HepG2 (cell line): ENCODE measurements at regions not wholly inside any gene's neighbourhood (a gene's known extent, or its start where the extent isn't known, plus 50 kb on each side); places are given as distances from the start of the nearest gene placed in this dataset.

Experiments used
- ATAC-seq: fragments of 200-7000 bp; cut with Tn5 transposase; 3 replicates; pipeline ENCODE4 v1.9.1; 2020; ENCODE audit warnings: mild to moderate bottlenecking, moderate library complexity
- BruUV-seq: library from RNA; stranded (reverse); fragments of 400-500 nt; replicated peaks from 2 replicates; lab custom pipeline; 2021; lab: Mats Ljungman, UMichigan
- CTCF ChIA-PET: fragments of 300-600 bp; formaldehyde crosslinking; extraction: SDS; loops from one replicate; lab custom pipeline; 2021; ENCODE audit warnings: low total read pairs, inconsistent platforms, low intra/inter-chr PET ratio; lab: Yijun Ruan, JAX
- POLR2A ChIA-PET: fragments of 350-600 bp; sonication (Branson Sonifier 250); formaldehyde crosslinking; loops from one replicate; lab custom pipeline; 2020; ENCODE audit warnings: antibody characterized with exemption, inconsistent platforms; lab: Yijun Ruan, JAX
- DNase-seq: peaks from one replicate; pipeline ENCODE4 v3.0.0-alpha.2; 2015; ENCODE audit warnings: low spot score
- FAIRE-seq: peaks from 3 replicates; lab custom pipeline; 2011; peaks lifted over from hg19 to GRCh38; lab: Jason Lieb, UNC
- H2AFZ ChIP-seq: one replicate; pipeline ENCODE4 v1.6.1; 2011; ENCODE audit warnings: low read length, inconsistent platforms
- H3K27ac ChIP-seq: fragments of 300-600 bp; 3 replicates; pipeline ENCODE4 v1.8.0; 2011; ENCODE audit warnings: mixed run types, mild to moderate bottlenecking, mixed read lengths, low read length, inconsistent platforms; ENCODE audit not compliant: insufficient read depth; ENCODE audit errors: extremely low read length
- H3K27me3 ChIP-seq, 2 experiments: fragments of 200-600 bp in 1 of 2; 2 replicates in 1 of 2; 3 replicates in 1 of 2; pipeline versions ENCODE4 v1.6.0 to v1.8.0; 2011; ENCODE audit warnings: low read length in 2 of 2, mild to moderate bottlenecking in 2 of 2, moderate library complexity in 2 of 2, inconsistent platforms in 1 of 2; ENCODE audit not compliant: insufficient read depth in 2 of 2, control insufficient read depth in 1 of 2
- H3K36me3 ChIP-seq, 2 experiments: fragments of 200-600 bp in 1 of 2; replicated peaks in 1 of 2; 2 replicates in 1 of 2; 3 replicates in 1 of 2; pipeline versions ENCODE4 v1.5.1 to v1.8.0; 2011; ENCODE audit warnings: low read length in 2 of 2, inconsistent platforms in 1 of 2; ENCODE audit not compliant: insufficient read depth in 2 of 2, control insufficient read depth in 1 of 2
- H3K4me1 ChIP-seq: 2 replicates; pipeline ENCODE4 v1.5.1; 2012; ENCODE audit warnings: low read length, inconsistent platforms; ENCODE audit not compliant: insufficient read depth
- H3K4me2 ChIP-seq: 2 replicates; pipeline ENCODE4 v1.6.0; 2011; ENCODE audit warnings: low read depth, low read length, inconsistent platforms
- H3K4me3 ChIP-seq, 3 experiments: fragments of 200-600 bp in 1 of 3; sonication (generic), shearing (Covaris generic) in 1 of 3; replicated peaks in 1 of 3; 2 replicates each; pipeline ENCODE4 v1.5.1; 2011 to 2016; ENCODE audit warnings: low read length in 3 of 3, inconsistent platforms in 2 of 3, low read depth in 2 of 3, mild to moderate bottlenecking in 2 of 3, control low read depth in 1 of 3, mixed read lengths in 1 of 3; ENCODE audit not compliant: insufficient read depth in 1 of 3
- H3K79me2 ChIP-seq: one replicate; pipeline ENCODE4 v1.6.1; 2011; ENCODE audit warnings: low read length, inconsistent platforms; ENCODE audit not compliant: insufficient read depth
- H3K9ac ChIP-seq: 2 replicates; pipeline ENCODE4 v1.6.0; 2011; ENCODE audit warnings: mild to moderate bottlenecking, low read depth, low read length, inconsistent platforms; ENCODE audit not compliant: insufficient read depth
- H3K9me3 ChIP-seq: 2 replicates; pipeline ENCODE4 v1.5.1; 2012; ENCODE audit warnings: mild to moderate bottlenecking, low read length
- H4K20me1 ChIP-seq: 2 replicates; pipeline ENCODE4 v1.6.0; 2011; ENCODE audit warnings: inconsistent platforms, mild to moderate bottlenecking, low read length, moderate library complexity; ENCODE audit not compliant: insufficient read depth
- FOXK2 ChIP-seq: fragments of 450-650 bp; IDR thresholded peaks from 2 replicates; pipeline ENCODE4 v1.6.1; 2016
- MAFF ChIP-seq: IDR thresholded peaks from 2 replicates; pipeline ENCODE4 v1.6.1; 2011; ENCODE audit warnings: low read depth, low read length, improper control_type of control experiment
- NAIF1 ChIP-seq: sonication (generic); formaldehyde crosslinking; IDR thresholded peaks from 2 replicates; pipeline ENCODE4 v1.5.0; 2020; ENCODE audit warnings: mild to moderate bottlenecking, missing genetic modification reagents, borderline replicate concordance
- NCOA2 ChIP-seq: sonication (generic); formaldehyde crosslinking; IDR thresholded peaks from 2 replicates; pipeline ENCODE4 v1.8.0; 2022; ENCODE audit warnings: inconsistent platforms
- NFKBIZ ChIP-seq: IDR thresholded peaks from 2 replicates; pipeline ENCODE4 v1.6.1; 2018; ENCODE audit warnings: missing genetic modification reagents, missing compliant biosample characterization
- ZBTB37 ChIP-seq: sonication (generic); formaldehyde crosslinking; IDR thresholded peaks from 2 replicates; pipeline ENCODE4 v1.4.0; 2020; ENCODE audit warnings: mild to moderate bottlenecking, missing genetic modification reagents
- ZC3H4 ChIP-seq: sonication (generic); formaldehyde crosslinking; IDR thresholded peaks from 2 replicates; pipeline ENCODE4 v1.4.0; 2020; ENCODE audit warnings: missing genetic modification reagents, borderline replicate concordance
- ZNF101 ChIP-seq: sonication (generic); formaldehyde crosslinking; IDR thresholded peaks from 2 replicates; pipeline ENCODE4 v1.4.0; 2020; ENCODE audit warnings: mild to moderate bottlenecking, low read depth, missing genetic modification reagents, borderline replicate concordance
- ZNF232 ChIP-seq: sonication (generic); formaldehyde crosslinking; IDR thresholded peaks from 2 replicates; pipeline ENCODE4 v1.4.0; 2020; ENCODE audit warnings: missing genetic modification reagents, borderline replicate concordance
- ZNF24 ChIP-seq: fragments of 450-650 bp; IDR thresholded peaks from 2 replicates; pipeline ENCODE4 v1.6.1; 2017; ENCODE audit warnings: antibody characterized with exemption, mild to moderate bottlenecking
- ZNF687 ChIP-seq: sonication (generic); formaldehyde crosslinking; IDR thresholded peaks from 2 replicates; pipeline ENCODE4 v1.5.1; 2020; ENCODE audit warnings: mild to moderate bottlenecking, missing genetic modification reagents, moderate library complexity
- ZNF800 ChIP-seq: sonication (generic); formaldehyde crosslinking; IDR thresholded peaks from 2 replicates; pipeline ENCODE4 v1.4.0; 2020; ENCODE audit warnings: missing genetic modification reagents
- WGBS: methylation state at CpG from one replicate; pipeline ENCODE4 v1.1.6; 2017; ENCODE audit warnings: low lambda C conversion rate; 5-methylcytosine and 5-hydroxymethylcytosine counted together
- in situ Hi-C: cut with HindIII; loops from 2 replicates; pipeline ENCODE4 v1.10.0; 2017; ENCODE audit warnings: low pct_unique_long_range_greater_than_20kb; ENCODE audit not compliant: extremely low pct_ligation_motif_present
- intact Hi-C: fragments of 100-400 bp; cut with micrococcal nuclease; formaldehyde crosslinking; loops from one replicate; pipeline ENCODE4 v1.10.0; 2022; ENCODE audit not compliant: unreplicated experiment
- TF ChIP-seq, protein P1 (sequence below): sonication (generic); formaldehyde crosslinking; IDR thresholded peaks from 2 replicates; pipeline ENCODE4 v1.4.0; 2020; ENCODE audit warnings: mild to moderate bottlenecking, missing genetic modification reagents

- no peak for DNase-seq
- Histone ChIP-seq H3K4me2 (no peak overlapping the region), H3K27ac (no peak overlapping the region), H3K27me3 (peaks cover 16 to 49% of the 10 kb centered on the region in 2 experiments), H3K4me3 (no peak overlapping the region), H3K9me3 (no peaks in the 10 kb centered on the region), H3K9ac (no peak overlapping the region), H3K4me1 (no peaks in the 10 kb centered on the region), H2AFZ (no peak overlapping the region), H3K36me3 (no peaks in the 10 kb centered on the region), H4K20me1 (no peaks in the 10 kb centered on the region; the same call in 1 of the 2 replicates), H3K79me2 (no peaks in the 10 kb centered on the region)
- ChIA-PET POLR2A (no interaction called here), CTCF (no interaction called here)
- WGBS = 67% methylated on average over 27 of the region's 27 CpGs
- FAIRE-seq = no peak
- no TSS peak for BruUV-seq
- ATAC-seq = no peak
- in situ Hi-C loops (no loop called here), intact Hi-C loops (no loop called here)
- TF ChIP-seq NCOA2 (CRISPR knock-in tag) (no peak), NAIF1 (CRISPR knock-in tag) (no peak), ZNF687 (no peak), ZNF232 (CRISPR knock-in tag) (no peak), ZNF101 (no peak), ZNF800 (CRISPR knock-in tag) (no peak), MAFF (no peak), ZNF24 (no peak), NFKBIZ (no peak), ZBTB37 (CRISPR knock-in tag) (no peak), FOXK2 (no peak), ZC3H4 (CRISPR knock-in tag) (no peak)
- TF ChIP-seq, protein P1, sequence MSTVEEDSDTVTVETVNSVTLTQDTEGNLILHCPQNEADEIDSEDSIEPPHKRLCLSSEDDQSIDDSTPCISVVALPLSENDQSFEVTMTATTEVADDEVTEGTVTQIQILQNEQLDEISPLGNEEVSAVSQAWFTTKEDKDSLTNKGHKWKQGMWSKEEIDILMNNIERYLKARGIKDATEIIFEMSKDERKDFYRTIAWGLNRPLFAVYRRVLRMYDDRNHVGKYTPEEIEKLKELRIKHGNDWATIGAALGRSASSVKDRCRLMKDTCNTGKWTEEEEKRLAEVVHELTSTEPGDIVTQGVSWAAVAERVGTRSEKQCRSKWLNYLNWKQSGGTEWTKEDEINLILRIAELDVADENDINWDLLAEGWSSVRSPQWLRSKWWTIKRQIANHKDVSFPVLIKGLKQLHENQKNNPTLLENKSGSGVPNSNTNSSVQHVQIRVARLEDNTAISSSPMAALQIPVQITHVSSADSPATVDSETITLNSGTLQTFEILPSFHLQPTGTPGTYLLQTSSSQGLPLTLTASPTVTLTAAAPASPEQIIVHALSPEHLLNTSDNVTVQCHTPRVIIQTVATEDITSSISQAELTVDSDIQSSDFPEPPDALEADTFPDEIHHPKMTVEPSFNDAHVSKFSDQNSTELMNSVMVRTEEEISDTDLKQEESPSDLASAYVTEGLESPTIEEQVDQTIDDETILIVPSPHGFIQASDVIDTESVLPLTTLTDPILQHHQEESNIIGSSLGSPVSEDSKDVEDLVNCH = no peak
- TF ChIP-seq, all 625 proteins: peak for 0
Observed at GRCh38 chr6:21666853-21667681, 73.5 kb downstream of the SOX4 start.
